H1 (cell line): ENCODE measurements at regions not wholly inside any gene's neighbourhood (a gene's known extent, or its start where the extent isn't known, plus 50 kb on each side); places are given as distances from the start of the nearest gene placed in this dataset.

Experiments used
- CTCF ChIA-PET: fragments of 300-600 bp; sonication (Branson Sonifier 250); formaldehyde crosslinking; loops from one replicate; lab custom pipeline; 2021; ENCODE audit not compliant: partially characterized antibody; lab: Charles Lee
- POLR2A ChIA-PET: fragments of 300-600 bp; sonication (Branson Sonifier 250); formaldehyde crosslinking; loops from one replicate; lab custom pipeline; 2021; ENCODE audit warnings: inconsistent platforms; ENCODE audit not compliant: partially characterized antibody; lab: Charles Lee
- DNase-seq, 2 experiments: peaks; one replicate each; pipeline versions ENCODE4 v3.0.0 to v3.0.0-alpha.2; 2010 to 2022; ENCODE audit warnings: low spot score in 2 of 2, low read depth in 1 of 2, mixed read lengths in 1 of 2
- FAIRE-seq: peaks from 2 replicates; lab custom pipeline; 2011; peaks lifted over from hg19 to GRCh38; lab: Jason Lieb, UNC
- H2AFZ ChIP-seq: 2 replicates; pipeline ENCODE4 v1.8.1; 2012; ENCODE audit warnings: low read length, inconsistent platforms
- H2AK5ac ChIP-seq: 2 replicates; pipeline ENCODE4 v1.6.1; 2013; ENCODE audit warnings: low read depth, low read length
- H2BK120ac ChIP-seq: replicated peaks from 2 replicates; pipeline ENCODE3; 2013; ENCODE audit warnings: low read depth, low read length, inconsistent platforms
- H2BK12ac ChIP-seq: 2 replicates; pipeline ENCODE4 v1.6.1; 2013; ENCODE audit warnings: low read depth, low read length
- H2BK15ac ChIP-seq: 2 replicates; pipeline ENCODE4 v1.6.1; 2013; ENCODE audit warnings: low read length
- H2BK20ac ChIP-seq: 2 replicates; pipeline ENCODE4 v1.6.1; 2013; ENCODE audit warnings: low read length
- H2BK5ac ChIP-seq: 2 replicates; pipeline ENCODE4 v1.6.1; 2013; ENCODE audit warnings: low read depth, low read length
- H3K14ac ChIP-seq: 2 replicates; pipeline ENCODE4 v1.6.1; 2013; ENCODE audit warnings: inconsistent platforms; ENCODE audit not compliant: insufficient read length
- H3K18ac ChIP-seq: 2 replicates; pipeline ENCODE4 v1.6.1; 2013; ENCODE audit warnings: low read length; ENCODE audit errors: extremely low read depth
- H3K23ac ChIP-seq: 2 replicates; pipeline ENCODE4 v1.6.1; 2013; ENCODE audit warnings: inconsistent platforms; ENCODE audit not compliant: insufficient read length
- H3K23me2 ChIP-seq: 2 replicates; pipeline ENCODE4 v1.6.1; 2013; ENCODE audit warnings: low read depth, low read length
- H3K27ac ChIP-seq: 2 replicates; pipeline ENCODE4 v1.6.1; 2011; ENCODE audit warnings: low read depth, low read length, inconsistent platforms
- H3K27me3 ChIP-seq, 4 experiments: replicated peaks in 1 of 4; 1 replicate in 1 of 4; 2 replicates in 3 of 4; pipeline versions ENCODE4 v1.6.1 to v1.8.1; 2011 to 2013; ENCODE audit warnings: low read length in 3 of 4, mild to moderate bottlenecking in 3 of 4, inconsistent platforms in 2 of 4, mixed read lengths in 2 of 4, moderate library complexity in 1 of 4; ENCODE audit not compliant: control insufficient read depth in 3 of 4, insufficient read depth in 3 of 4; ENCODE audit errors: extremely low read depth in 1 of 4
- H3K36me3 ChIP-seq, 4 experiments: 2 replicates each; pipeline versions ENCODE4 v1.6.1 to v1.8.1; 2011 to 2013; ENCODE audit warnings: mild to moderate bottlenecking in 4 of 4, low read length in 3 of 4, moderate library complexity in 2 of 4, control low read depth in 1 of 4, inconsistent platforms in 1 of 4; ENCODE audit not compliant: insufficient read depth in 4 of 4, control insufficient read depth in 2 of 4
- H3K4ac ChIP-seq: replicated peaks from 2 replicates; pipeline ENCODE3; 2013; ENCODE audit warnings: low read length, low read depth, mixed read lengths, inconsistent platforms; ENCODE audit not compliant: insufficient read length
- H3K4me1 ChIP-seq, 4 experiments: replicated peaks in 1 of 4; 1 replicate in 1 of 4; 2 replicates in 3 of 4; pipeline versions ENCODE4 v1.6.1 to v1.8.1; 2011 to 2013; ENCODE audit warnings: low read length in 3 of 4, inconsistent platforms in 2 of 4, mixed read lengths in 1 of 4; ENCODE audit not compliant: insufficient read depth in 4 of 4, control insufficient read depth in 3 of 4
- H3K4me2 ChIP-seq, 2 experiments: 2 replicates each; pipeline versions ENCODE4 v1.6.1 to v1.8.1; 2011 to 2013; ENCODE audit warnings: low read depth in 2 of 2, low read length in 2 of 2, control low read depth in 1 of 2, inconsistent platforms in 1 of 2, mild to moderate bottlenecking in 1 of 2; ENCODE audit not compliant: insufficient read depth in 1 of 2
- H3K4me3 ChIP-seq, 4 experiments: fragments of 200-600, 300-600 bp in 1 of 4; sonication (generic), shearing (Covaris generic), sonication (Bioruptor Twin) in 1 of 4; 2 replicates each; pipeline versions ENCODE4 v1.5.1 to v1.8.1; 2011 to 2016; ENCODE audit warnings: low read length in 4 of 4, low read depth in 3 of 4, control low read depth in 2 of 4, inconsistent platforms in 2 of 4, mild to moderate bottlenecking in 2 of 4, mixed read lengths in 1 of 4, moderate library complexity in 1 of 4; ENCODE audit not compliant: insufficient read depth in 2 of 4; ENCODE audit errors: extremely low read depth in 1 of 4
- H3K56ac ChIP-seq: replicated peaks from 2 replicates; pipeline ENCODE3; 2013; ENCODE audit warnings: low read depth, mild to moderate bottlenecking, mixed read lengths, low read length, inconsistent platforms; ENCODE audit not compliant: insufficient read length
- H3K79me1 ChIP-seq: 2 replicates; pipeline ENCODE4 v1.6.1; 2013; ENCODE audit warnings: low read depth, low read length, control low read depth
- H3K79me2 ChIP-seq, 2 experiments: 2 replicates each; pipeline versions ENCODE4 v1.6.1 to v1.8.1; 2012 to 2013; ENCODE audit warnings: low read length in 2 of 2, mild to moderate bottlenecking in 2 of 2, inconsistent platforms in 1 of 2; ENCODE audit not compliant: insufficient read depth in 2 of 2, control insufficient read depth in 1 of 2
- H3K9ac ChIP-seq, 4 experiments: replicated peaks in 1 of 4; 1 replicate in 1 of 4; 2 replicates in 3 of 4; pipeline versions ENCODE4 v1.6.1 to v1.8.1; 2011 to 2013; ENCODE audit warnings: low read depth in 3 of 4, low read length in 3 of 4, control low read depth in 2 of 4, mild to moderate bottlenecking in 2 of 4, moderate library complexity in 2 of 4, inconsistent platforms in 1 of 4; ENCODE audit errors: extremely low read depth in 1 of 4
- H3K9me3 ChIP-seq, 2 experiments: 2 replicates each; pipeline versions ENCODE4 v1.6.1 to v1.8.1; 2012 to 2013; ENCODE audit warnings: mild to moderate bottlenecking in 2 of 2, moderate library complexity in 2 of 2, control low read depth in 1 of 2, inconsistent platforms in 1 of 2, low read depth in 1 of 2, low read length in 1 of 2, mixed read lengths in 1 of 2; ENCODE audit not compliant: insufficient read depth in 2 of 2
- H4K20me1 ChIP-seq, 2 experiments: replicated peaks in 1 of 2; 2 replicates each; pipeline versions ENCODE3 to v1.8.1; 2011 to 2013; ENCODE audit warnings: inconsistent platforms in 2 of 2, low read length in 2 of 2, mild to moderate bottlenecking in 1 of 2; ENCODE audit not compliant: insufficient read depth in 2 of 2, control insufficient read depth in 1 of 2
- H4K5ac ChIP-seq: 2 replicates; pipeline ENCODE4 v1.6.1; 2013; ENCODE audit warnings: low read length, low read depth, mixed read lengths, inconsistent platforms; ENCODE audit not compliant: insufficient read length
- H4K8ac ChIP-seq: 2 replicates; pipeline ENCODE4 v1.8.0; 2013; ENCODE audit warnings: mild to moderate bottlenecking, moderate library complexity, low read length, inconsistent platforms; ENCODE audit not compliant: insufficient read depth; ENCODE audit errors: extremely low read depth
- H4K91ac ChIP-seq: replicated peaks from 2 replicates; pipeline ENCODE3; 2013; ENCODE audit warnings: low read length, mixed read lengths, inconsistent platforms; ENCODE audit not compliant: insufficient read length
- ATF3 ChIP-seq: IDR thresholded peaks from 2 replicates; pipeline ENCODE4 v1.6.1; 2011; ENCODE audit warnings: low read depth, mild to moderate bottlenecking, low read length; ENCODE audit not compliant: insufficient read depth
- CHD2 ChIP-seq: IDR thresholded peaks from 2 replicates; pipeline ENCODE4 v1.6.1; 2012; ENCODE audit warnings: low read length, improper control_type of control experiment
- GABPA ChIP-seq: IDR thresholded peaks from 2 replicates; pipeline ENCODE4 v1.6.1; 2011; ENCODE audit warnings: mild to moderate bottlenecking, low read length, moderate library complexity, borderline replicate concordance; ENCODE audit not compliant: insufficient read depth
- SAP30 ChIP-seq: fragments of 300-600 bp; sonication (generic); IDR thresholded peaks from 2 replicates; pipeline ENCODE4 v1.7.1; 2012; ENCODE audit warnings: low read length, moderate library complexity, mild to moderate bottlenecking, inconsistent platforms; ENCODE audit not compliant: insufficient read depth, insufficient replicate concordance
- WGBS, 2 experiments: shearing (Covaris generic) in 1 of 2; methylation state at CpG; one replicate each; pipeline versions ENCODE4 v1.1.6 to v1.1.7; 2013 to 2015; ENCODE audit warnings: low lambda C conversion rate in 2 of 2, mixed read lengths in 2 of 2, inconsistent platforms in 1 of 2, low coverage in 1 of 2, missing lambda C conversion rate in 1 of 2; ENCODE audit not compliant: insufficient replicate concordance in 2 of 2, insufficient coverage in 1 of 2, insufficient read length in 1 of 2; ENCODE audit errors: extremely low coverage in 1 of 2, missing lambda C conversion rate in 1 of 2; 5-methylcytosine and 5-hydroxymethylcytosine counted together

- Histone ChIP-seq H3K14ac (no peak overlapping the region), H2BK20ac (no peak overlapping the region), H4K20me1 (no peaks in the 10 kb centered on the region), H3K9ac (no peak overlapping the region), H4K8ac (no peak overlapping the region), H2BK15ac (no peak overlapping the region), H2AFZ (no peak overlapping the region), H2BK5ac (no peak overlapping the region), H3K23ac (no peak overlapping the region), H3K9me3 (no peaks in the 10 kb centered on the region), H3K27ac (no peak overlapping the region), H3K4me3 (no peak overlapping the region), H3K23me2 (no peaks in the 10 kb centered on the region), H3K36me3 (no peaks in the 10 kb centered on the region), H3K4me2 (no peak overlapping the region), H3K4me1 (no peaks in the 10 kb centered on the region; a peak in 1 of 7 replicates), H3K27me3 (no peaks in the 10 kb centered on the region), H3K79me2 (no peaks in the 10 kb centered on the region), H3K79me1 (no peaks in the 10 kb centered on the region), H3K56ac (no peak overlapping the region), H3K18ac (no peak overlapping the region), H2BK120ac (no peak overlapping the region), H2AK5ac (no peak overlapping the region), H2BK12ac (no peak overlapping the region), H4K5ac (no peak overlapping the region), H4K91ac (no peak overlapping the region), H3K4ac (no peak overlapping the region)
- no peak for TF ChIP-seq GABPA
- TF ChIP-seq SAP30: no peak
- no peak for TF ChIP-seq CHD2
- no peak for TF ChIP-seq ATF3
- no peak for FAIRE-seq
- no peak for DNase-seq
- 85% methylated on average over 1 of the region's 1 CpG; no CpG with 5 or more reads in 1 of the 2 experiments for WGBS, 2 experiments
- POLR2A ChIA-PET: no interaction called here
- CTCF ChIA-PET: no interaction called here
Observed at GRCh38 chr1:98286656-98287055, 365.8 kb upstream of the DPYD start.
